Lower leg skin (tissue), 4 donors: ENCODE measurements at regions not wholly inside any gene's neighbourhood (a gene's known extent, or its start where the extent isn't known, plus 50 kb on each side); places are given as distances from the start of the nearest gene placed in this dataset.

ENCODE experiments used
- DNase-seq, 2 donors: peaks; one replicate each; pipeline ENCODE4 v3.0.0-alpha.2; 2019; ENCODE audit warnings: low spot score in 2 of 2
- H3K4me3 ChIP-seq: fragments of 200-600 bp; sonication (generic); 2 replicates; pipeline ENCODE4 v1.5.1; 2017; ENCODE audit warnings: mild to moderate bottlenecking, low read depth; ENCODE audit not compliant: poor library complexity, severe bottlenecking
- POLR2A ChIP-seq, 2 donors: fragments of 450-650 bp; IDR thresholded peaks; one replicate each; pipeline ENCODE4 v1.6.1; 2016 to 2017; ENCODE audit warnings: antibody characterized with exemption in 2 of 2, mild to moderate bottlenecking in 1 of 2, moderate library complexity in 1 of 2
- WGBS, 2 donors: methylation state at CpG; one replicate each; pipeline ENCODE4 v1.1.5; 2018; 5-methylcytosine and 5-hydroxymethylcytosine counted together
- intact Hi-C: fragments of 100-400 bp; cut with DNase I; formaldehyde crosslinking; loops from one replicate; pipeline ENCODE4 v1.15.0; 2023; ENCODE audit warnings: low total_unique reads
- TF ChIP-seq, protein P1 (sequence below), 3 donors: fragments of 450-650 bp; IDR thresholded peaks; one replicate each; pipeline ENCODE4 v1.5.1; 2016; ENCODE audit warnings: antibody characterized with exemption in 3 of 3, mild to moderate bottlenecking in 3 of 3, moderate library complexity in 2 of 3

DNA sequence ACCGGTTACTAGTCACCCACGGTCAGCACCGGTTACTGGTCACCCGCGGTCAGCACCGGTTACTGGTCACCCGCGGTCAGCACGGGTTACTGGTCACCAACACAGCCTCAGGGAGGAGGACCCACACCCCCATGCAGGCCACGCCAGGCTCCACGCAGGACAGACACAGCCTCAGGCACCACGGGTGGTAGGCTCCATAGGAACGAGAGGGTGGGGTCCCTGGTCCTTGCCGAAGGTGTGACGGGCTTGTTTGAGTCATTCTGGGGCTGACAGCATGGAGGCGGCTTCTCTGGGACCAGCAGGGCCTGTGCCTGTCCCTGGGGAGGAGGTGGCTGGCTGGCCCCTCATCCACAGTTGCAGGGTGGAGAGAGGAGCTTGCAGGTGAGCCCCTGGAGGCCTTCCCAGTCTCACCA lies 122.8 kb upstream of the SOX1 start:
- H3K4me3 ChIP-seq, result no peak overlapping the region
- no peak for TF ChIP-seq POLR2A (IDR thresholded peaks at IDR 0.05)
- intact Hi-C loops, result no loop called here

DNA sequence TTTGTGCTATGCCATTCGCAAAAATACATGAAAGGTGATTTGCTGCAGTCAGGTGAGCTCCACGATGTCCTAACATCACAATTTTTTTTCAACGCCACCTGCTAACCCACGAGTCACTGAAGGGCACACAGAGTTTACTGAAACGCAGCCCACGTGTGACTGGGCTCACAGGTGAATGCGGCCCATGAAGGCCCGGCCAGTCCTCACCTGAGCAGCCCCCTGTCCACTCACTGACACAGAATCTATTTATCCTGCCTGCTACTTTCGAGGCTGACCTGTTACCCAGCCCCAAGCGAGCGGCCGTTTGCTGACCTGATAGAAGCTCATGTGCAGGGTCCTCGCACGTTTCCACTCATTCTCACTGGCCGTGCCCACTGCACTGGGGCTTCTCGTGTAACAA lies 121.9 kb upstream of the SOX1 start:
- TF ChIP-seq POLR2A (IDR thresholded peaks at IDR 0.05), result no peak
- TF ChIP-seq, protein P1, sequence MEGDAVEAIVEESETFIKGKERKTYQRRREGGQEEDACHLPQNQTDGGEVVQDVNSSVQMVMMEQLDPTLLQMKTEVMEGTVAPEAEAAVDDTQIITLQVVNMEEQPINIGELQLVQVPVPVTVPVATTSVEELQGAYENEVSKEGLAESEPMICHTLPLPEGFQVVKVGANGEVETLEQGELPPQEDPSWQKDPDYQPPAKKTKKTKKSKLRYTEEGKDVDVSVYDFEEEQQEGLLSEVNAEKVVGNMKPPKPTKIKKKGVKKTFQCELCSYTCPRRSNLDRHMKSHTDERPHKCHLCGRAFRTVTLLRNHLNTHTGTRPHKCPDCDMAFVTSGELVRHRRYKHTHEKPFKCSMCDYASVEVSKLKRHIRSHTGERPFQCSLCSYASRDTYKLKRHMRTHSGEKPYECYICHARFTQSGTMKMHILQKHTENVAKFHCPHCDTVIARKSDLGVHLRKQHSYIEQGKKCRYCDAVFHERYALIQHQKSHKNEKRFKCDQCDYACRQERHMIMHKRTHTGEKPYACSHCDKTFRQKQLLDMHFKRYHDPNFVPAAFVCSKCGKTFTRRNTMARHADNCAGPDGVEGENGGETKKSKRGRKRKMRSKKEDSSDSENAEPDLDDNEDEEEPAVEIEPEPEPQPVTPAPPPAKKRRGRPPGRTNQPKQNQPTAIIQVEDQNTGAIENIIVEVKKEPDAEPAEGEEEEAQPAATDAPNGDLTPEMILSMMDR (IDR thresholded peaks at IDR 0.05), result no peak
- WGBS, 2 donors, result 82 to 85% methylated on average over 16 of the region's 16 CpGs
- H3K4me3 ChIP-seq, result no peak overlapping the region
- intact Hi-C loops, result no loop called here
- peak in 1 of 2 donors; percentile 76 for DNase-seq

More for the DNA sequence above, 122.8 kb upstream of the SOX1 start:
- peak in 1 of 2 donors; percentile 53 for DNase-seq
- 77 to 86% methylated on average over 13 to 16 of the region's 16 CpGs for WGBS, 2 donors

DNA sequence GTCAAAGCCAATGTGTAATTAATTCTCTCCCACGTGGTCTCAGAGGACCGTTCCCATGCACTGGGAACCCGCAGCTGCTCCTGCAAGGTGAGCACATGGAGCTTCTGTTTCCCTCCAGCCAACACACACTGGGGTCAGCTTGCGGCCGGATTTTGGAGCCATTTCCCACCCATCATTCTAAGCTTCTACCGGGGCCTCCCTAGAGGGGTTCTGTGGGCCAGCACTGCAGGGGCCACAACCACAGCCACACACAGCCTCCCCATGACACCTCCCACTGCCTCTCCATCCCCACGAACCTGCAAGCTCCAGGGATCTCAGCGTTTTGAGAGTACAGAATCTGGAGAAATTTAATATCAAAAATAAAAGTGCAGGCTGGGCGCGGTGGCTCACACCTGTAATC lies 120.7 kb upstream of the SOX1 start:
- H3K4me3 ChIP-seq, result no peak overlapping the region
- DNase-seq, result no peak
- intact Hi-C loops, result no loop called here
- TF ChIP-seq, protein P1 (IDR thresholded peaks at IDR 0.05), result no peak
- TF ChIP-seq POLR2A (IDR thresholded peaks at IDR 0.05), result no peak
- WGBS, 2 donors, result 70 to 78% methylated on average over 10 of the region's 10 CpGs

DNA sequence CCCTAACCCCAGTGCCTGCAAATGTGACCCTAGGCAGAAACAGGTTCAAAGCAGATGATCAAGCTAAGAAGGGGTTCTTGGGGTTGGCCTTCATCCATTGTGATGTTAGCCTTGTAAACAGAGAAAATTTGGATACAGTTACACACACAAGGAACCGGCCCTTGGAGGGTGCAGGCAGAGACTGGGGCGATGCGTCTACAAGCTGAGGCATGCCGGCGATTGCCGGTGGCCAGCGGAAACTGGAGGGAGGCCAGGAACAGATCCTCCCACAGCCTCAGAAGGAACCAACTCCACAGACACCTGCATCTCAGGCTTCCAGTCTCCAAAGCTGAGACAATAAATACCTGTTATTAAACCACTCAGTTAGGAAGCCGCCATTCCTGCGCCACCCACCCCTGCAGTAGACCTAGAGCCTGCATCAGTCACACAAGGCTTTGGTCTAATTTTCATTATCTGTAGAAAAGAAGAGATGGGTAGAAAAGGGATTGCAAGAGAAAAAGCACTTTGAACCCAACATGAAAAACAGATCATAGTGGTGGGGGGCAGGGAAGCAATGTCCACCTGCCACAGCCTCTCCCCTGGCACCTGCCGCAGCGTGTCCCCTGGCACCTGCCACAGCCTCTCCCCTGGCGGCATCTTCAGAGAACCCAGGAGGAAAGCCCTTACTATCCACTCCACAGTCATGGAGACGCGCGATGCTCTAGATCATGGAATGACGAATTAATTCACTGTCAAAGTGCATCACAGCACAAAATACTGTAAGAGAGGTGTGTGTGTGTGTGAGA lies 119.7 kb upstream of the SOX1 start:
- 69 to 70% methylated on average over 16 of the region's 16 CpGs for WGBS, 2 donors
- no peak for TF ChIP-seq POLR2A (IDR thresholded peaks at IDR 0.05)
- TF ChIP-seq, protein P1 (IDR thresholded peaks at IDR 0.05), result no peak
- DNase-seq, result peak in 1 of 2 donors; percentile 79
- H3K4me3 ChIP-seq, result no peak overlapping the region
- intact Hi-C loops, result no loop called here

DNA sequence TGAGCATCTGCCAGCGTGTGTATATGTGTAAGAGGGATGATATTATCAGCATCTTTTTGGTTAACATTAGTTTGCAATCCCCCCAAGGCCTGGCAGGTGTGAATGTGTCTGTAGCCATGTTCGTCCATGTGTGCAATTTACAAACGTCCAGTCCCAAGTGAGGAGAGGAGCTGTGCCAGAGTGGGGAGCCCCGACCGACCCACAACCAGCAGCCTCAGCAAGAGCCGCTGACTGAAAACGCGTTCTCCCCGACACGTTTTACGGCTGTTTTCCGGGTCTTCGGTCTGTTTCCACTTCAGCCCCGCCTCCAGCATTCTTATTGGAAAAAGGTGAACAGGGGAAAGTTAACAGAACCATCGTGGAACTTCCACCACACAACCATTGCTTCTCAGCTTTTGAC lies 119.1 kb upstream of the SOX1 start:
- H3K4me3 ChIP-seq, result no peak overlapping the region
- intact Hi-C loops, result no loop called here
- WGBS, 2 donors, result 57 to 64% methylated on average over 15 of the region's 15 CpGs
- TF ChIP-seq, protein P1 (IDR thresholded peaks at IDR 0.05), result no peak
- no peak for TF ChIP-seq POLR2A (IDR thresholded peaks at IDR 0.05)
- peak in 1 of 2 donors; percentile 71 for DNase-seq

DNA sequence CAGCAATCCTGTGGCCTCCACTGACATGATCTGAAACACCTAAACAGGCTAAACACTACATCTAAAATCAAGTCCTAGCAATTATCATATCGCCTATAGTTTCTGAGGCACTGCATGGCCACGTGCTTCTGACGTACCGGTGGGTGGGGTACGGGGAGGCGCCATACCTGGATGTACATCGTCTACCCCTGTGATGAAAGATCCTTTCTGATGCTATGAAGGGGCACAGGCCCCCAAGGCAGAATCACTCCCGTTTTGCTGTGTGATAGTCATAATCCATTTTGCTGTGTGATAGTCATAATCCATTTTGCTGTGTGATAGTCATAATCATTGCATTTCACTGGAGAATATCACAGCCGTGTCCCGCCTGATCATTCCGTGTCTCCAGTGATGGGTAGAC lies 118.7 kb upstream of the SOX1 start:
- TF ChIP-seq, protein P1 (IDR thresholded peaks at IDR 0.05), result no peak
- no peak for TF ChIP-seq POLR2A (IDR thresholded peaks at IDR 0.05)
- 89 to 92% methylated on average over 11 of the region's 11 CpGs for WGBS, 2 donors
- intact Hi-C loops, result no loop called here
- H3K4me3 ChIP-seq, result no peak overlapping the region
- peak in 1 of 2 donors; percentile 17 for DNase-seq
